Adrenal gland (tissue), 9 donors: ENCODE measurements at regions not wholly inside any gene's neighbourhood (a gene's known extent, or its start where the extent isn't known, plus 50 kb on each side); places are given as distances from the start of the nearest gene placed in this dataset.
"Not testable (repeated sequence)": the region's sequence is repeated elsewhere in the genome, so short reads cannot be mapped to it uniquely, and the experiment has no call there.

ENCODE experiments used
- DNase-seq, 7 donors: peaks; one replicate each; pipeline ENCODE4 v3.0.0-alpha.2; 2019 to 2020
- H3K27ac ChIP-seq, 5 donors: fragments of 200-600 bp; sonication (generic) in 4 of 5; 1 replicate in 3 of 5; 2 replicates in 2 of 5; pipeline versions ENCODE4 v1.5.1 to v1.8.0; 2016 to 2020; ENCODE audit warnings: mild to moderate bottlenecking in 1 of 5
- H3K27me3 ChIP-seq: fragments of 200-600 bp; 2 replicates; pipeline ENCODE4 v1.8.0; 2021
- H3K36me3 ChIP-seq, 2 donors: fragments of 200-600 bp; replicated peaks in 1 of 2; 1 replicate in 1 of 2; 2 replicates in 1 of 2; pipeline versions ENCODE4 v1.5.1 to v1.8.0; 2018 to 2022
- H3K4me1 ChIP-seq, 2 donors: fragments of 200-600 bp; replicated peaks in 1 of 2; 1 replicate in 1 of 2; 2 replicates in 1 of 2; pipeline versions ENCODE4 v1.5.1 to v1.8.0; 2018 to 2021
- H3K4me3 ChIP-seq, 4 donors: fragments of 200-600 bp; sonication (generic) in 3 of 4; one replicate each; pipeline ENCODE4 v1.5.1; 2016 to 2018
- H3K9me3 ChIP-seq, 3 donors: fragments of 200-600 bp; sonication (generic) in 1 of 3; replicated peaks in 1 of 3; 1 replicate in 2 of 3; 2 replicates in 1 of 3; pipeline versions ENCODE4 v1.5.1 to v1.8.0; 2016 to 2021
- CTCF ChIP-seq, 6 experiments: fragments of 450-650 bp in 4 of 6; fragments of 200-600 bp in 2 of 6; sonication (generic) in 1 of 6; IDR thresholded peaks; 1 replicate in 5 of 6; 2 replicates in 1 of 6; pipeline versions ENCODE4 v1.5.1 to v1.8.0; 2016 to 2021; ENCODE audit warnings: antibody characterized with exemption in 6 of 6, mild to moderate bottlenecking in 2 of 6, moderate library complexity in 1 of 6
- POLR2A ChIP-seq, 2 donors: fragments of 450-650 bp; IDR thresholded peaks; one replicate each; pipeline ENCODE4 v1.6.1; 2017; ENCODE audit warnings: antibody characterized with exemption in 2 of 2, mild to moderate bottlenecking in 2 of 2, moderate library complexity in 1 of 2
- WGBS, 4 donors: extraction: QIAGEN DNeasy Blood & Tissue Kit in 2 of 4; methylation state at CpG; one replicate each; pipeline versions ENCODE4 v1.1.5 to v1.1.7; 2013 to 2017; 5-methylcytosine and 5-hydroxymethylcytosine counted together
- intact Hi-C, 2 donors: fragments of 100-400 bp; cut with DNase I; formaldehyde crosslinking; loops; one replicate each; pipeline versions ENCODE4 v1.14.1 to v1.15.0; 2022 to 2023
- donor health status: healthy with polysubstance abuse.
- donor health status: Bipolar disorder and iron deficiency.
- donor health status: DM: yes; HTN: yes; CAD: no.
- donor health status: DM: no; HTN: no; CAD: no.
- donor health status: DM: no; HTN: no; CAD: no.

DNA sequence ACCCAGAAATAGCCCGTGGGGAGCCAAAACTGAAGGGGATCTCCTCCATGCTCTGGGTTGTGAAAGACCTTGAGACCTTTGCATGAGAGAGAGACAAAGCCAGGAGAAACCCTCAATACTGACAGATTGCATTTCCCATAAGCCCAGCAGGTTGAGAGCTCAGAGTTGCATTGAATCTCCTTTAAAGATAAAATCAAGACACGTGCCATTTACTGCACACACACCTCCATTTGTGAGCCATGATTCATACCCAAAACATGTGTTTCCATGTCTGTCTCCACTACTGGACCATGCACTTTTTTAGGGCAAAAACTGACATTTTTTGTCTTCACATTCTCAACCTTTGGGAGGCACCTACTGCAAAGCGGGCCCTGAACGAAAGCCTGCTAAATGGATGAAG is 144.0 kb upstream of the NRIP1 start:
- 95 to 97% (median 96%) methylated on average over 3 to 4 of the region's 4 CpGs for WGBS, 4 donors
- no peak for TF ChIP-seq CTCF (IDR thresholded peaks at IDR 0.05)
- TF ChIP-seq POLR2A (IDR thresholded peaks at IDR 0.05): no peak

GRCh38 chr21:15209224-15209623 is 144.4 kb upstream of the NRIP1 start:
- no peak overlapping the region for H3K27ac ChIP-seq
- H3K4me3 ChIP-seq: no peak overlapping the region
- H3K36me3 ChIP-seq: no peaks in the 10 kb centered on the region
- H3K4me1 ChIP-seq: peaks cover 3 to 11% of the 10 kb centered on the region in 2 donors
- intact Hi-C loops: loop anchor here in 1 of 2 donors (10.0 kb wide), 1 partner anchor 144 kb away; the partner anchor contains the start of gene NRIP1
- no peaks in the 10 kb centered on the region for H3K9me3 ChIP-seq
- no peaks in the 10 kb centered on the region for H3K27me3 ChIP-seq
- TF ChIP-seq CTCF (IDR thresholded peaks at IDR 0.05) (no peak), POLR2A (IDR thresholded peaks at IDR 0.05) (no peak)
- DNase-seq: no peak

More for the DNA sequence above, 144.0 kb upstream of the NRIP1 start:
- DNase-seq: no peak
- intact Hi-C loops: loop anchor here in 1 of 2 donors (10.0 kb wide), 1 partner anchor 144 kb away; the partner anchor contains the start of gene NRIP1
- Histone ChIP-seq H3K27ac (no peak overlapping the region), H3K4me3 (no peak overlapping the region), H3K4me1 (peaks cover 8 to 16% of the 10 kb centered on the region in 2 donors), H3K27me3 (no peaks in the 10 kb centered on the region), H3K36me3 (no peaks in the 10 kb centered on the region), H3K9me3 (no peaks in the 10 kb centered on the region)

- 57 to 70% (median 66%) methylated on average over 3 of the region's 3 CpGs for WGBS, 4 donors
- intact Hi-C loops: no loop called here
- Histone ChIP-seq H3K4me1 (peaks cover 0 to 3% of the 10 kb centered on the region in 2 donors), H3K9me3 (no peaks in the 10 kb centered on the region), H3K36me3 (no peaks in the 10 kb centered on the region), H3K27ac (no peak overlapping the region), H3K27me3 (no peaks in the 10 kb centered on the region), H3K4me3 (no peak overlapping the region)
- DNase-seq: peak in 5 of 7 donors; percentile 28 to 70 (median 50)
- TF ChIP-seq POLR2A (IDR thresholded peaks at IDR 0.05): no peak
Observed at GRCh38 chr21:15210235-15210678, 145.5 kb upstream of the NRIP1 start.

DNA sequence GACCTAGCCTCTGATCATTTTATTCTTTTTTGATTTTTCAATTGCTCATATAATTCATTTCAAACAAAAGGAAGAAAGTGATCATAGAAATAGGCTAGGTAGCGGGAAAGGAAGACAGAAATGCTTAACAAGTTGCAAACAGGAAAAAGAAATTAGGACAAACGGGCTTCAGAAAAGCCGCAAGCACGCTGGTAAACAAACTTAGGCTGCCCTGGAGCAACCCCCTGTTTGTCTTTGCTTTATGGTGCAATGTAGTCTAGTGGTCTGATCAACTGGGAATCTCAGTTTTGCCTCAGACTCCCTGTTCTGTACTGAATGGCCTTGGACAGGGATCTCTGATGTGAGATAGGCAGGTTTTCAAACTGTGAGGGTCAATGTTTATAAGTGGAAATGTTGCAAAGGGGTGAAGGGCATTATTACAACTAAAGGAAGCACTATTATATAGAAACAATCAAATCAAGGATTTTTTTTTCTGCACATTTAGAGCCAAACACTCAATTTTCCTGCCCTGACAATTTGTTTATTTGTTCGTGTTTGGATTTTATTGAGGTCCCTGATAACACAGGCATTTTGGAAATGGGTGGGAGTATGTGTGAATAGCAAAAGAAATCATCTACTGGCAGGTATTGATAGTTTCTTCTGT is 146.8 kb upstream of the NRIP1 start:
- H3K4me3 ChIP-seq: no peak overlapping the region
- no peak for DNase-seq
- peaks cover 0 to 3% of the 10 kb centered on the region in 2 donors for H3K4me1 ChIP-seq
- no peaks in the 10 kb centered on the region for H3K27me3 ChIP-seq
- no peak for TF ChIP-seq CTCF (IDR thresholded peaks at IDR 0.05)
- no peak for TF ChIP-seq POLR2A (IDR thresholded peaks at IDR 0.05)
- WGBS, 4 donors: 59 to 72% (median 68%) methylated on average over 5 of the region's 5 CpGs
- H3K27ac ChIP-seq: no peak overlapping the region
- H3K9me3 ChIP-seq: no peaks in the 10 kb centered on the region
- intact Hi-C loops: no loop called here
- H3K36me3 ChIP-seq: no peaks in the 10 kb centered on the region

DNA sequence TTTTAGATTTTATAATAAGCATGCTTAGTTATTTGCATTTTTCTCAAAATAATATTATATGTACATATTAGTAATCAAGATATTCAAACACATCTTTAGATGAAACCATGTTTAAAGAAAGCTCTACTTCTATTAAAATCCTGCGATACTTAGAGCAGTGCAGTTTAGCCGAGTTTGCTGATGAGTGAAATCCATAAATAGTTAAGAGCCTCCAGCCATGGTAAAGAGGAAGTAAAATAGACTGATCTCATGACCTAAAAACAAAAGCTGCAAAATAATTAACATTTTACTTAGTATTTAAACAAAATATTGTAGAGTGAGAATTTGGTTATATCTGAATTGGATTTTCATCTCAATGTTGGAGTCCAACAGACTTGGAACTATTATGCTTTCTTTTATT is 147.4 kb upstream of the NRIP1 start:
- Histone ChIP-seq H3K27me3 (no peaks in the 10 kb centered on the region), H3K4me1 (peaks cover 0 to 3% of the 10 kb centered on the region in 2 donors), H3K36me3 (no peaks in the 10 kb centered on the region), H3K9me3 (no peaks in the 10 kb centered on the region), H3K27ac (no peak overlapping the region), H3K4me3 (no peak overlapping the region)
- WGBS, 4 donors: 73 to 81% (median 78%) methylated on average over 2 of the region's 2 CpGs
- intact Hi-C loops: no loop called here
- TF ChIP-seq POLR2A (IDR thresholded peaks at IDR 0.05) (no peak), CTCF (IDR thresholded peaks at IDR 0.05) (no peak)
- no peak for DNase-seq

GRCh38 chr21:15218476-15218875 is 153.7 kb upstream of the NRIP1 start:
- intact Hi-C loops, H3K36me3 ChIP-seq, DNase-seq, H3K4me3 ChIP-seq, H3K27ac ChIP-seq, H3K9me3 ChIP-seq, H3K27me3 ChIP-seq: not testable (repeated sequence)
- WGBS, 4 donors: 97 to 100% (median 99%) methylated on average over 8 to 16 of the region's 23 CpGs; no CpG with 5 or more reads in 1 of the 4 donors
- peaks cover 0 to 16% of the 10 kb centered on the region in 2 donors for H3K4me1 ChIP-seq
